GM12878 (cell line): ENCODE measurements at regions not wholly inside any gene's neighbourhood (a gene's known extent, or its start where the extent isn't known, plus 50 kb on each side); places are given as distances from the start of the nearest gene placed in this dataset.

Experiments used
- ATAC-seq: fragments of 200-7000 bp; cut with Tn5 transposase; 3 replicates; pipeline ENCODE4 v1.9.1; 2020; ENCODE audit warnings: mild to moderate bottlenecking, moderate library complexity
- BruUV-seq: library from RNA; stranded (reverse); fragments of 400-500 nt; replicated peaks from 2 replicates; lab custom pipeline; 2021; lab: Mats Ljungman, UMichigan
- CTCF ChIA-PET: fragments of 300-600 bp; sonication (Branson Sonifier 250); formaldehyde crosslinking; extraction: SDS; loops from one replicate; lab custom pipeline; 2021; ENCODE audit warnings: inconsistent platforms; lab: Yijun Ruan, JAX
- POLR2A ChIA-PET: fragments of 350-600 bp; formaldehyde crosslinking; extraction: SDS; loops from one replicate; lab custom pipeline; 2021; ENCODE audit warnings: inconsistent platforms; lab: Charles Lee
- RAD21 ChIA-PET: fragments of 300-600 bp; sonication (Branson Sonifier 250); formaldehyde crosslinking; loops from one replicate; lab custom pipeline; 2023; ENCODE audit warnings: antibody characterized with exemption; ENCODE audit not compliant: unreplicated experiment; lab: Charles Lee
- SMC1A ChIA-PET: fragments of 300-600 bp; sonication (Branson Sonifier 250); formaldehyde crosslinking; loops from one replicate; lab custom pipeline; 2023; ENCODE audit not compliant: unreplicated experiment, uncharacterized antibody; lab: Charles Lee
- DNase-seq: peaks from one replicate; pipeline ENCODE4 v3.0.0-alpha.2; 2011; ENCODE audit warnings: low read depth, low spot score
- FAIRE-seq: peaks from 3 replicates; lab custom pipeline; 2011; peaks lifted over from hg19 to GRCh38; lab: Jason Lieb, UNC
- H2AFZ ChIP-seq: 2 replicates; pipeline ENCODE4 v1.6.0; 2011; ENCODE audit warnings: low read depth, low read length, control low read depth; ENCODE audit not compliant: control insufficient read depth
- H3K27ac ChIP-seq: 2 replicates; pipeline ENCODE4 v1.5.1; 2011; ENCODE audit warnings: control low read depth; ENCODE audit not compliant: control insufficient read depth, insufficient read depth
- H3K27me3 ChIP-seq, 2 experiments: replicated peaks in 1 of 2; 2 replicates each; pipeline versions ENCODE4 v1.6.0 to v1.6.1; 2011; ENCODE audit warnings: low read length in 1 of 2; ENCODE audit not compliant: control insufficient read depth in 2 of 2, insufficient read depth in 2 of 2
- H3K36me3 ChIP-seq, 2 experiments: 2 replicates each; pipeline ENCODE4 v1.5.1; 2011; ENCODE audit warnings: low read length in 1 of 2; ENCODE audit not compliant: control insufficient read depth in 2 of 2, insufficient read depth in 2 of 2
- H3K4me1 ChIP-seq: 2 replicates; pipeline ENCODE4 v1.6.1; 2011; ENCODE audit warnings: mild to moderate bottlenecking, low read length, moderate library complexity, mixed read lengths; ENCODE audit not compliant: control insufficient read depth, insufficient read depth
- H3K4me2 ChIP-seq: 2 replicates; pipeline ENCODE4 v1.6.0; 2011; ENCODE audit warnings: control low read depth; ENCODE audit not compliant: control insufficient read depth, insufficient read depth
- H3K4me3 ChIP-seq: fragments of 200-600 bp; sonication (generic); 2 replicates; pipeline ENCODE4 v1.5.1; 2016
- H3K79me2 ChIP-seq: 2 replicates; pipeline ENCODE4 v1.6.0; 2011; ENCODE audit warnings: low read length; ENCODE audit not compliant: control insufficient read depth, insufficient read depth
- H3K9ac ChIP-seq: 2 replicates; pipeline ENCODE4 v1.8.0; 2011; ENCODE audit warnings: low read length, control low read depth, mixed read lengths; ENCODE audit not compliant: control insufficient read depth, insufficient read depth
- H3K9me3 ChIP-seq: replicated peaks from 3 replicates; pipeline ENCODE4 v1.5.1; 2011; ENCODE audit warnings: mild to moderate bottlenecking, low read length; ENCODE audit not compliant: control insufficient read depth, insufficient read depth
- H4K20me1 ChIP-seq: 2 replicates; pipeline ENCODE4 v1.6.0; 2011; ENCODE audit not compliant: control insufficient read depth, insufficient read depth
- NFYA ChIP-seq: IDR thresholded peaks from 2 replicates; pipeline ENCODE4 v1.6.1; 2011; ENCODE audit warnings: low read depth, mild to moderate bottlenecking, low read length, improper control_type of control experiment, borderline replicate concordance
- NKRF ChIP-seq: fragments of 450-650 bp; conservative IDR thresholded peaks from 2 replicates; pipeline ENCODE4 v1.6.1; 2017; ENCODE audit warnings: mild to moderate bottlenecking, moderate library complexity
- TBL1XR1 ChIP-seq: IDR thresholded peaks from 2 replicates; pipeline ENCODE4 v1.6.1; 2012; ENCODE audit warnings: low read depth, low read length, improper control_type of control experiment
- ZZZ3 ChIP-seq: IDR thresholded peaks from 2 replicates; pipeline ENCODE4 v1.6.1; 2011; ENCODE audit warnings: low read depth; ENCODE audit not compliant: control insufficient read depth, insufficient read length
- WGBS: methylation state at CpG from one replicate; pipeline ENCODE4 v1.1.6; 2016; ENCODE audit warnings: low lambda C conversion rate; ENCODE audit not compliant: insufficient replicate concordance, insufficient coverage; ENCODE audit errors: missing lambda C conversion rate; 5-methylcytosine and 5-hydroxymethylcytosine counted together
- in situ Hi-C: fragments of 300-500 bp; cut with MboI; formaldehyde crosslinking; loops from 9 replicates; pipeline ENCODE4 v1.14.3; 2018; ENCODE audit warnings: mixed read lengths
- intact Hi-C: fragments of 100-400 bp; cut with micrococcal nuclease; formaldehyde crosslinking; loops from one replicate; pipeline ENCODE4 v1.14.2; 2022; ENCODE audit not compliant: unreplicated experiment
- TF ChIP-seq, protein P1 (sequence below): fragments of 450-650 bp; IDR thresholded peaks from 2 replicates; pipeline ENCODE4 v1.6.1; 2017; ENCODE audit warnings: mild to moderate bottlenecking, moderate library complexity

DNA sequence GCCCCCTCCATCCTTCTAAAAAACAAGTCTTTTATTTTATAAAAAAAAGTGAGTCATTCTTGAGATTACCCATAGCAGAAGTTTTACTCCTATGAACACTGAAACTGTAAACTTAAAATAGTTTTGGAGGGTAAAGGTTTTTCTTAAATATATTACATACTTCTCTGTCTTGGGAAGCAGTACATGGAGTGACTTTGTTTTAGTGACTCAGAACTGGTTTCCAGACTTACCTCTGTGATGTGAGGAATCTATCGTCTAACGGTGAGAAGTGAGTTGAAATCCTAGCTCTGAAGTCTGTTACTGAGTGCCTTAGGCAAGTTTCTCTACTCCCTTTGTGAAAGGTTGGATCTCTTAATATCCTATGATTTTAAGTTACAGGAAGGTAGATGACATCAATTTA lies 176.3 kb upstream of the POU3F1 start:
- no peaks in the 10 kb centered on the region for H3K4me1 ChIP-seq
- H3K4me3 ChIP-seq, result no peak overlapping the region
- RAD21 ChIA-PET, result no interaction called here
- TF ChIP-seq NFYA (no peak), ZZZ3 (no peak), TBL1XR1 (no peak), NKRF (no peak)
- TF ChIP-seq, protein P1, sequence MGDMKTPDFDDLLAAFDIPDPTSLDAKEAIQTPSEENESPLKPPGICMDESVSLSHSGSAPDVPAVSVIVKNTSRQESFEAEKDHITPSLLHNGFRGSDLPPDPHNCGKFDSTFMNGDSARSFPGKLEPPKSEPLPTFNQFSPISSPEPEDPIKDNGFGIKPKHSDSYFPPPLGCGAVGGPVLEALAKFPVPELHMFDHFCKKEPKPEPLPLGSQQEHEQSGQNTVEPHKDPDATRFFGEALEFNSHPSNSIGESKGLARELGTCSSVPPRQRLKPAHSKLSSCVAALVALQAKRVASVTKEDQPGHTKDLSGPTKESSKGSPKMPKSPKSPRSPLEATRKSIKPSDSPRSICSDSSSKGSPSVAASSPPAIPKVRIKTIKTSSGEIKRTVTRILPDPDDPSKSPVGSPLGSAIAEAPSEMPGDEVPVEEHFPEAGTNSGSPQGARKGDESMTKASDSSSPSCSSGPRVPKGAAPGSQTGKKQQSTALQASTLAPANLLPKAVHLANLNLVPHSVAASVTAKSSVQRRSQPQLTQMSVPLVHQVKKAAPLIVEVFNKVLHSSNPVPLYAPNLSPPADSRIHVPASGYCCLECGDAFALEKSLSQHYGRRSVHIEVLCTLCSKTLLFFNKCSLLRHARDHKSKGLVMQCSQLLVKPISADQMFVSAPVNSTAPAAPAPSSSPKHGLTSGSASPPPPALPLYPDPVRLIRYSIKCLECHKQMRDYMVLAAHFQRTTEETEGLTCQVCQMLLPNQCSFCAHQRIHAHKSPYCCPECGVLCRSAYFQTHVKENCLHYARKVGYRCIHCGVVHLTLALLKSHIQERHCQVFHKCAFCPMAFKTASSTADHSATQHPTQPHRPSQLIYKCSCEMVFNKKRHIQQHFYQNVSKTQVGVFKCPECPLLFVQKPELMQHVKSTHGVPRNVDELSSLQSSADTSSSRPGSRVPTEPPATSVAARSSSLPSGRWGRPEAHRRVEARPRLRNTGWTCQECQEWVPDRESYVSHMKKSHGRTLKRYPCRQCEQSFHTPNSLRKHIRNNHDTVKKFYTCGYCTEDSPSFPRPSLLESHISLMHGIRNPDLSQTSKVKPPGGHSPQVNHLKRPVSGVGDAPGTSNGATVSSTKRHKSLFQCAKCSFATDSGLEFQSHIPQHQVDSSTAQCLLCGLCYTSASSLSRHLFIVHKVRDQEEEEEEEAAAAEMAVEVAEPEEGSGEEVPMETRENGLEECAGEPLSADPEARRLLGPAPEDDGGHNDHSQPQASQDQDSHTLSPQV, result no peak
- TF ChIP-seq, all 136 proteins: peak for 0
- no peak overlapping the region for H3K9ac ChIP-seq
- no peaks in the 10 kb centered on the region for H3K36me3 ChIP-seq
- POLR2A ChIA-PET, result no interaction called here
- no peaks in the 10 kb centered on the region for H4K20me1 ChIP-seq
- no peak overlapping the region for H3K4me2 ChIP-seq
- no peaks in the 10 kb centered on the region for H3K79me2 ChIP-seq
- CTCF ChIA-PET, result interaction anchor here (0.9 to 1.2 kb wide), 2 partner anchors 12 to 13 kb away, joined by 3 read pairs; no protein-coding TSS in a partner anchor
- 100% methylated on average over 2 of the region's 2 CpGs for WGBS
- H3K9me3 ChIP-seq, result no peaks in the 10 kb centered on the region
- H2AFZ ChIP-seq, result no peak overlapping the region
- FAIRE-seq (no peak), ATAC-seq (no peak), DNase-seq (no peak)
- in situ Hi-C loops, result no loop called here
- BruUV-seq, result no TSS peak
- intact Hi-C loops, result no loop called here
- SMC1A ChIA-PET, result interaction anchor here (1.2 kb wide), 1 partner anchor 14 kb away, joined by 4 read pairs; no protein-coding TSS in a partner anchor
- H3K27me3 ChIP-seq, result peaks cover 0 to 4% of the 10 kb centered on the region in 2 experiments; a peak in 2 of 4 replicates
- no peak overlapping the region for H3K27ac ChIP-seq
